Endothelial cell of umbilical vein (primary cell): ENCODE measurements at regions not wholly inside any gene's neighbourhood (a gene's known extent, or its start where the extent isn't known, plus 50 kb on each side); places are given as distances from the start of the nearest gene placed in this dataset.

Experiments
- BruUV-seq: library from RNA; stranded (reverse); fragments of 400-500 nt; replicated peaks from 2 replicates; lab custom pipeline; 2021; lab: Mats Ljungman, UMichigan
- CTCF ChIA-PET: fragments of 300-600, 350-600 bp; sonication (Branson Sonifier 250); formaldehyde crosslinking; loops from one replicate; lab custom pipeline; 2021; ENCODE audit warnings: antibody characterized with exemption, inconsistent platforms; lab: Charles Lee
- POLR2A ChIA-PET: fragments of 300-600, 350-600 bp; sonication (Branson Sonifier 250); formaldehyde crosslinking; loops from one replicate; lab custom pipeline; 2021; ENCODE audit warnings: antibody characterized with exemption, inconsistent platforms; lab: Charles Lee
- DNase-seq: peaks from one replicate; pipeline ENCODE4 v3.0.0-alpha.2; 2011; ENCODE audit warnings: low read depth, low spot score
- FAIRE-seq: peaks from 2 replicates; lab custom pipeline; 2011; peaks lifted over from hg19 to GRCh38; lab: Jason Lieb, UNC
- H2AFZ ChIP-seq: 2 replicates; pipeline ENCODE4 v1.6.0; 2012; ENCODE audit warnings: low read depth, low read length, control low read depth, inconsistent platforms
- H3K27ac ChIP-seq: 2 replicates; pipeline ENCODE4 v1.5.1; 2011; ENCODE audit warnings: low read depth, mild to moderate bottlenecking, control low read depth, low read length, moderate library complexity; ENCODE audit not compliant: insufficient read depth
- H3K27me3 ChIP-seq, 2 experiments: 2 replicates each; pipeline versions ENCODE4 v1.6.0 to v1.6.1; 2011; ENCODE audit warnings: low read length in 2 of 2, mixed read lengths in 1 of 2; ENCODE audit not compliant: control insufficient read depth in 2 of 2, insufficient read depth in 2 of 2
- H3K36me3 ChIP-seq, 2 experiments: 2 replicates in 1 of 2; 3 replicates in 1 of 2; pipeline ENCODE4 v1.5.1; 2011; ENCODE audit warnings: low read length in 2 of 2, mild to moderate bottlenecking in 1 of 2, moderate library complexity in 1 of 2; ENCODE audit not compliant: control insufficient read depth in 2 of 2, insufficient read depth in 2 of 2; ENCODE audit errors: extremely low read depth in 1 of 2
- H3K4me1 ChIP-seq: 3 replicates; pipeline ENCODE4 v1.5.1; 2011; ENCODE audit warnings: mild to moderate bottlenecking, low read length; ENCODE audit not compliant: control insufficient read depth, insufficient read depth; ENCODE audit errors: extremely low read depth
- H3K4me2 ChIP-seq: 2 replicates; pipeline ENCODE4 v1.6.1; 2011; ENCODE audit warnings: low read length, control low read depth, mixed read lengths; ENCODE audit not compliant: insufficient read depth
- H3K4me3 ChIP-seq, 3 experiments: fragments of 200-600 bp in 1 of 3; sonication (generic), shearing (Covaris generic) in 1 of 3; replicated peaks in 1 of 3; 2 replicates each; pipeline ENCODE4 v1.5.1; 2011 to 2016; ENCODE audit warnings: control low read depth in 3 of 3, low read length in 3 of 3, mild to moderate bottlenecking in 2 of 3, inconsistent platforms in 1 of 3, low read depth in 1 of 3, moderate library complexity in 1 of 3; ENCODE audit not compliant: insufficient read depth in 1 of 3
- H3K79me2 ChIP-seq: 2 replicates; pipeline ENCODE4 v1.6.0; 2012; ENCODE audit warnings: low read length, inconsistent platforms; ENCODE audit not compliant: control insufficient read depth, insufficient read depth
- H3K9ac ChIP-seq: replicated peaks from 2 replicates; pipeline ENCODE3; 2011; ENCODE audit warnings: low read length, control low read depth; ENCODE audit not compliant: insufficient read depth; ENCODE audit errors: extremely low read depth
- H3K9me1 ChIP-seq: replicated peaks from 3 replicates; pipeline ENCODE4 v1.6.0; 2011; ENCODE audit warnings: mild to moderate bottlenecking, low read length; ENCODE audit not compliant: control insufficient read depth, insufficient read depth; ENCODE audit errors: extremely low read depth
- H3K9me3 ChIP-seq: replicated peaks from 2 replicates; pipeline ENCODE4 v1.5.1; 2012; ENCODE audit warnings: low read length, inconsistent platforms; ENCODE audit not compliant: control insufficient read depth, insufficient read depth
- H4K20me1 ChIP-seq: replicated peaks from 2 replicates; pipeline ENCODE3; 2011; ENCODE audit warnings: mild to moderate bottlenecking, low read length; ENCODE audit not compliant: control insufficient read depth, insufficient read depth; ENCODE audit errors: extremely low read depth
- CTCF ChIP-seq, 2 donors: IDR thresholded peaks; 1 replicate in 1 of 2; 2 replicates in 1 of 2; pipeline ENCODE4 v1.5.1; 2011; ENCODE audit warnings: low read length in 2 of 2, mild to moderate bottlenecking in 2 of 2, moderate library complexity in 2 of 2, control low read depth in 1 of 2, inconsistent platforms in 1 of 2, low read depth in 1 of 2; ENCODE audit not compliant: insufficient read depth in 1 of 2; ENCODE audit errors: extremely low read depth in 1 of 2
- EZH2 ChIP-seq: IDR thresholded peaks from 2 replicates; pipeline ENCODE4 v1.6.1; 2012; ENCODE audit warnings: borderline replicate concordance, low read depth, mild to moderate bottlenecking, moderate library complexity, low read length, inconsistent platforms; ENCODE audit not compliant: severe bottlenecking
- FOS ChIP-seq: IDR thresholded peaks from 2 replicates; pipeline ENCODE4 v1.6.1; 2011; ENCODE audit warnings: mild to moderate bottlenecking, low read length, moderate library complexity, borderline replicate concordance; ENCODE audit not compliant: insufficient read depth
- GATA2 ChIP-seq: IDR thresholded peaks from 2 replicates; pipeline ENCODE4 v1.7.0; 2011; ENCODE audit warnings: low read depth, mild to moderate bottlenecking, moderate library complexity, mixed read lengths, low read length; ENCODE audit not compliant: insufficient read length, insufficient read depth
- JUN ChIP-seq: IDR thresholded peaks from 2 replicates; pipeline ENCODE4 v1.6.1; 2011; ENCODE audit warnings: borderline replicate concordance, low read depth; ENCODE audit not compliant: insufficient read length, insufficient read depth
- MAX ChIP-seq: IDR thresholded peaks from 2 replicates; pipeline ENCODE4 v1.6.1; 2011; ENCODE audit not compliant: insufficient read depth, insufficient read length
- MYC ChIP-seq: IDR thresholded peaks from one replicate; pipeline ENCODE4 v1.6.1; 2011; ENCODE audit warnings: mild to moderate bottlenecking, low read depth, low read length
- POLR2A ChIP-seq: IDR thresholded peaks from 2 replicates; pipeline ENCODE4 v1.6.1; 2012; ENCODE audit warnings: low read depth, mild to moderate bottlenecking, control low read depth, low read length
- POLR2AphosphoS5 ChIP-seq: IDR thresholded peaks from 2 replicates; pipeline ENCODE4 v1.6.1; 2012; ENCODE audit warnings: low read depth, mild to moderate bottlenecking, control low read depth, low read length, moderate library complexity; ENCODE audit not compliant: insufficient read depth
- dilution Hi-C: fragments of 300-500 bp; cut with MboI; formaldehyde crosslinking; loops from one replicate; pipeline ENCODE4 v1.15.0; 2019; ENCODE audit warnings: low sequenced_read_pairs; ENCODE audit not compliant: extremely low pct_ligation_motif_present
- intact Hi-C: fragments of 100-400 bp; cut with micrococcal nuclease; formaldehyde crosslinking; loops from one replicate; pipeline ENCODE4 v1.10.0; 2022

- Histone ChIP-seq H3K36me3 (no peaks in the 10 kb centered on the region), H3K27ac (no peak overlapping the region), H3K4me2 (no peak overlapping the region), H3K9ac (no peak overlapping the region), H3K27me3 (no peaks in the 10 kb centered on the region), H4K20me1 (no peaks in the 10 kb centered on the region), H3K4me3 (no peak overlapping the region), H3K9me3 (no peaks in the 10 kb centered on the region), H3K79me2 (no peaks in the 10 kb centered on the region), H3K9me1 (no peaks in the 10 kb centered on the region), H2AFZ (no peak overlapping the region), H3K4me1 (no peaks in the 10 kb centered on the region)
- dilution Hi-C loops, result no loop called here
- DNase-seq (no peak), FAIRE-seq (no peak)
- TF ChIP-seq MYC, result no peak
- TF ChIP-seq EZH2, result no peak
- TF ChIP-seq FOS, result no peak
- TF ChIP-seq POLR2AphosphoS5, result no peak
- TF ChIP-seq POLR2A, result no peak
- no peak for TF ChIP-seq JUN
- TF ChIP-seq CTCF (IDR thresholded peaks at IDR 0.05; ENCODE audit: extremely low read depth in 1 of 2, insufficient read depth in 1 of 2, low read depth in 1 of 2, low read length in 2 of 2), result no peak
- TF ChIP-seq MAX, result no peak
- TF ChIP-seq GATA2, result no peak
- BruUV-seq, result no TSS peak
- intact Hi-C loops, result no loop called here
- ChIA-PET POLR2A (no interaction called here), CTCF (no interaction called here)
Observed at GRCh38 chr15:47158573-47158972, 558.7 kb upstream of the SEMA6D start.
